OCI-LY3 (cell line): ENCODE measurements at regions not wholly inside any gene's neighbourhood (a gene's known extent, or its start where the extent isn't known, plus 50 kb on each side); places are given as distances from the start of the nearest gene placed in this dataset.

Experiments used
- EZH2phosphoT487 ChIP-seq: fragments of 200-600 bp; shearing (Covaris generic); IDR thresholded peaks from 2 replicates; pipeline ENCODE4 v1.6.1; 2018; ENCODE audit warnings: antibody characterized with exemption, mixed run types, low read depth
- TF ChIP-seq, protein P1 (sequence below): fragments of 200-600, 300-600 bp; sonication (generic); IDR thresholded peaks from 2 replicates; pipeline ENCODE4 v1.5.1; 2014; ENCODE audit warnings: antibody characterized with exemption, low read length, low read depth

DNA sequence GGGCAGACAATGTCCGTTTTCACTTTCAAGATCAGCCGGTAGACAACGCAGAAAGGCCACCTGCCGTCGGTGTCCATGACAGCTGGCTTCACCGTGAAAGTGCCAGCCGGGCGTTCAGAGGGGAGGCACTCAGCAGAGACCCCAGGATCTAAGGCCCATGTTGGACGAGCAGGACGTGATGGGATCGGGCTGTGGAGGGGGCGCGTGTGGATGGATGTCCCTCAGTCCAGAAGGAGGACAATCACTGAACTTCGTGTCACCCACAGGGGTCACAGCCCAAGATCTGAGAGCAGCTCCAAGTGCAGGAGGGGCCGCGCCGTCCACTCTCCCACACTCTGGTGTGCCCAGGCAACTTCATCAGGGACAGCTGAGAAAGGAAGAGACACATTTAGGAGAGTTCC lies 164.4 kb downstream of the BRD1 start:
- TF ChIP-seq, protein P1, sequence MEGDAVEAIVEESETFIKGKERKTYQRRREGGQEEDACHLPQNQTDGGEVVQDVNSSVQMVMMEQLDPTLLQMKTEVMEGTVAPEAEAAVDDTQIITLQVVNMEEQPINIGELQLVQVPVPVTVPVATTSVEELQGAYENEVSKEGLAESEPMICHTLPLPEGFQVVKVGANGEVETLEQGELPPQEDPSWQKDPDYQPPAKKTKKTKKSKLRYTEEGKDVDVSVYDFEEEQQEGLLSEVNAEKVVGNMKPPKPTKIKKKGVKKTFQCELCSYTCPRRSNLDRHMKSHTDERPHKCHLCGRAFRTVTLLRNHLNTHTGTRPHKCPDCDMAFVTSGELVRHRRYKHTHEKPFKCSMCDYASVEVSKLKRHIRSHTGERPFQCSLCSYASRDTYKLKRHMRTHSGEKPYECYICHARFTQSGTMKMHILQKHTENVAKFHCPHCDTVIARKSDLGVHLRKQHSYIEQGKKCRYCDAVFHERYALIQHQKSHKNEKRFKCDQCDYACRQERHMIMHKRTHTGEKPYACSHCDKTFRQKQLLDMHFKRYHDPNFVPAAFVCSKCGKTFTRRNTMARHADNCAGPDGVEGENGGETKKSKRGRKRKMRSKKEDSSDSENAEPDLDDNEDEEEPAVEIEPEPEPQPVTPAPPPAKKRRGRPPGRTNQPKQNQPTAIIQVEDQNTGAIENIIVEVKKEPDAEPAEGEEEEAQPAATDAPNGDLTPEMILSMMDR: no peak
- no peak for TF ChIP-seq EZH2phosphoT487
